H1 (cell line): ENCODE measurements at regions not wholly inside any gene's neighbourhood (a gene's known extent, or its start where the extent isn't known, plus 50 kb on each side); places are given as distances from the start of the nearest gene placed in this dataset.

Experiments
- CTCF ChIA-PET: fragments of 300-600 bp; sonication (Branson Sonifier 250); formaldehyde crosslinking; loops from one replicate; lab custom pipeline; 2021; ENCODE audit not compliant: partially characterized antibody; lab: Charles Lee
- POLR2A ChIA-PET: fragments of 300-600 bp; sonication (Branson Sonifier 250); formaldehyde crosslinking; loops from one replicate; lab custom pipeline; 2021; ENCODE audit warnings: inconsistent platforms; ENCODE audit not compliant: partially characterized antibody; lab: Charles Lee
- DNase-seq, 2 experiments: peaks; one replicate each; pipeline versions ENCODE4 v3.0.0 to v3.0.0-alpha.2; 2010 to 2022; ENCODE audit warnings: low spot score in 2 of 2, low read depth in 1 of 2, mixed read lengths in 1 of 2
- FAIRE-seq: peaks from 2 replicates; lab custom pipeline; 2011; peaks lifted over from hg19 to GRCh38; lab: Jason Lieb, UNC
- H2AFZ ChIP-seq: 2 replicates; pipeline ENCODE4 v1.8.1; 2012; ENCODE audit warnings: low read length, inconsistent platforms
- H2AK5ac ChIP-seq: 2 replicates; pipeline ENCODE4 v1.6.1; 2013; ENCODE audit warnings: low read depth, low read length
- H2BK120ac ChIP-seq: replicated peaks from 2 replicates; pipeline ENCODE3; 2013; ENCODE audit warnings: low read depth, low read length, inconsistent platforms
- H2BK12ac ChIP-seq: 2 replicates; pipeline ENCODE4 v1.6.1; 2013; ENCODE audit warnings: low read depth, low read length
- H2BK15ac ChIP-seq: 2 replicates; pipeline ENCODE4 v1.6.1; 2013; ENCODE audit warnings: low read length
- H2BK20ac ChIP-seq: 2 replicates; pipeline ENCODE4 v1.6.1; 2013; ENCODE audit warnings: low read length
- H2BK5ac ChIP-seq: 2 replicates; pipeline ENCODE4 v1.6.1; 2013; ENCODE audit warnings: low read depth, low read length
- H3K14ac ChIP-seq: 2 replicates; pipeline ENCODE4 v1.6.1; 2013; ENCODE audit warnings: inconsistent platforms; ENCODE audit not compliant: insufficient read length
- H3K18ac ChIP-seq: 2 replicates; pipeline ENCODE4 v1.6.1; 2013; ENCODE audit warnings: low read length; ENCODE audit errors: extremely low read depth
- H3K23ac ChIP-seq: 2 replicates; pipeline ENCODE4 v1.6.1; 2013; ENCODE audit warnings: inconsistent platforms; ENCODE audit not compliant: insufficient read length
- H3K23me2 ChIP-seq: 2 replicates; pipeline ENCODE4 v1.6.1; 2013; ENCODE audit warnings: low read depth, low read length
- H3K27ac ChIP-seq: 2 replicates; pipeline ENCODE4 v1.6.1; 2011; ENCODE audit warnings: low read depth, low read length, inconsistent platforms
- H3K27me3 ChIP-seq, 4 experiments: replicated peaks in 1 of 4; 1 replicate in 1 of 4; 2 replicates in 3 of 4; pipeline versions ENCODE4 v1.6.1 to v1.8.1; 2011 to 2013; ENCODE audit warnings: low read length in 3 of 4, mild to moderate bottlenecking in 3 of 4, inconsistent platforms in 2 of 4, mixed read lengths in 2 of 4, moderate library complexity in 1 of 4; ENCODE audit not compliant: control insufficient read depth in 3 of 4, insufficient read depth in 3 of 4; ENCODE audit errors: extremely low read depth in 1 of 4
- H3K36me3 ChIP-seq, 4 experiments: 2 replicates each; pipeline versions ENCODE4 v1.6.1 to v1.8.1; 2011 to 2013; ENCODE audit warnings: mild to moderate bottlenecking in 4 of 4, low read length in 3 of 4, moderate library complexity in 2 of 4, control low read depth in 1 of 4, inconsistent platforms in 1 of 4; ENCODE audit not compliant: insufficient read depth in 4 of 4, control insufficient read depth in 2 of 4
- H3K4ac ChIP-seq: replicated peaks from 2 replicates; pipeline ENCODE3; 2013; ENCODE audit warnings: low read length, low read depth, mixed read lengths, inconsistent platforms; ENCODE audit not compliant: insufficient read length
- H3K4me1 ChIP-seq, 4 experiments: replicated peaks in 1 of 4; 1 replicate in 1 of 4; 2 replicates in 3 of 4; pipeline versions ENCODE4 v1.6.1 to v1.8.1; 2011 to 2013; ENCODE audit warnings: low read length in 3 of 4, inconsistent platforms in 2 of 4, mixed read lengths in 1 of 4; ENCODE audit not compliant: insufficient read depth in 4 of 4, control insufficient read depth in 3 of 4
- H3K4me2 ChIP-seq, 2 experiments: 2 replicates each; pipeline versions ENCODE4 v1.6.1 to v1.8.1; 2011 to 2013; ENCODE audit warnings: low read depth in 2 of 2, low read length in 2 of 2, control low read depth in 1 of 2, inconsistent platforms in 1 of 2, mild to moderate bottlenecking in 1 of 2; ENCODE audit not compliant: insufficient read depth in 1 of 2
- H3K4me3 ChIP-seq, 4 experiments: fragments of 200-600, 300-600 bp in 1 of 4; sonication (generic), shearing (Covaris generic), sonication (Bioruptor Twin) in 1 of 4; 2 replicates each; pipeline versions ENCODE4 v1.5.1 to v1.8.1; 2011 to 2016; ENCODE audit warnings: low read length in 4 of 4, low read depth in 3 of 4, control low read depth in 2 of 4, inconsistent platforms in 2 of 4, mild to moderate bottlenecking in 2 of 4, mixed read lengths in 1 of 4, moderate library complexity in 1 of 4; ENCODE audit not compliant: insufficient read depth in 2 of 4; ENCODE audit errors: extremely low read depth in 1 of 4
- H3K56ac ChIP-seq: replicated peaks from 2 replicates; pipeline ENCODE3; 2013; ENCODE audit warnings: low read depth, mild to moderate bottlenecking, mixed read lengths, low read length, inconsistent platforms; ENCODE audit not compliant: insufficient read length
- H3K79me1 ChIP-seq: 2 replicates; pipeline ENCODE4 v1.6.1; 2013; ENCODE audit warnings: low read depth, low read length, control low read depth
- H3K79me2 ChIP-seq, 2 experiments: 2 replicates each; pipeline versions ENCODE4 v1.6.1 to v1.8.1; 2012 to 2013; ENCODE audit warnings: low read length in 2 of 2, mild to moderate bottlenecking in 2 of 2, inconsistent platforms in 1 of 2; ENCODE audit not compliant: insufficient read depth in 2 of 2, control insufficient read depth in 1 of 2
- H3K9ac ChIP-seq, 4 experiments: replicated peaks in 1 of 4; 1 replicate in 1 of 4; 2 replicates in 3 of 4; pipeline versions ENCODE4 v1.6.1 to v1.8.1; 2011 to 2013; ENCODE audit warnings: low read depth in 3 of 4, low read length in 3 of 4, control low read depth in 2 of 4, mild to moderate bottlenecking in 2 of 4, moderate library complexity in 2 of 4, inconsistent platforms in 1 of 4; ENCODE audit errors: extremely low read depth in 1 of 4
- H3K9me3 ChIP-seq, 2 experiments: 2 replicates each; pipeline versions ENCODE4 v1.6.1 to v1.8.1; 2012 to 2013; ENCODE audit warnings: mild to moderate bottlenecking in 2 of 2, moderate library complexity in 2 of 2, control low read depth in 1 of 2, inconsistent platforms in 1 of 2, low read depth in 1 of 2, low read length in 1 of 2, mixed read lengths in 1 of 2; ENCODE audit not compliant: insufficient read depth in 2 of 2
- H4K20me1 ChIP-seq, 2 experiments: replicated peaks in 1 of 2; 2 replicates each; pipeline versions ENCODE3 to v1.8.1; 2011 to 2013; ENCODE audit warnings: inconsistent platforms in 2 of 2, low read length in 2 of 2, mild to moderate bottlenecking in 1 of 2; ENCODE audit not compliant: insufficient read depth in 2 of 2, control insufficient read depth in 1 of 2
- H4K5ac ChIP-seq: 2 replicates; pipeline ENCODE4 v1.6.1; 2013; ENCODE audit warnings: low read length, low read depth, mixed read lengths, inconsistent platforms; ENCODE audit not compliant: insufficient read length
- H4K8ac ChIP-seq: 2 replicates; pipeline ENCODE4 v1.8.0; 2013; ENCODE audit warnings: mild to moderate bottlenecking, moderate library complexity, low read length, inconsistent platforms; ENCODE audit not compliant: insufficient read depth; ENCODE audit errors: extremely low read depth
- H4K91ac ChIP-seq: replicated peaks from 2 replicates; pipeline ENCODE3; 2013; ENCODE audit warnings: low read length, mixed read lengths, inconsistent platforms; ENCODE audit not compliant: insufficient read length
- BCL11A ChIP-seq, 2 experiments: IDR thresholded peaks; one replicate each; pipeline ENCODE4 v1.6.1; 2011; ENCODE audit warnings: low read depth in 2 of 2, low read length in 2 of 2, mild to moderate bottlenecking in 2 of 2
- CHD1 ChIP-seq: IDR thresholded peaks from 2 replicates; pipeline ENCODE4 v1.6.1; 2012; ENCODE audit warnings: low read depth, low read length, improper control_type of control experiment
- GABPA ChIP-seq: IDR thresholded peaks from 2 replicates; pipeline ENCODE4 v1.6.1; 2011; ENCODE audit warnings: mild to moderate bottlenecking, low read length, moderate library complexity, borderline replicate concordance; ENCODE audit not compliant: insufficient read depth
- POU5F1 ChIP-seq: IDR thresholded peaks from 2 replicates; pipeline ENCODE4 v1.6.1; 2011; ENCODE audit warnings: low read depth, mild to moderate bottlenecking, low read length, moderate library complexity
- WGBS, 2 experiments: shearing (Covaris generic) in 1 of 2; methylation state at CpG; one replicate each; pipeline versions ENCODE4 v1.1.6 to v1.1.7; 2013 to 2015; ENCODE audit warnings: low lambda C conversion rate in 2 of 2, mixed read lengths in 2 of 2, inconsistent platforms in 1 of 2, low coverage in 1 of 2, missing lambda C conversion rate in 1 of 2; ENCODE audit not compliant: insufficient replicate concordance in 2 of 2, insufficient coverage in 1 of 2, insufficient read length in 1 of 2; ENCODE audit errors: extremely low coverage in 1 of 2, missing lambda C conversion rate in 1 of 2; 5-methylcytosine and 5-hydroxymethylcytosine counted together
- TF ChIP-seq, protein P1 (sequence below): IDR thresholded peaks from 2 replicates; pipeline ENCODE4 v1.6.1; 2012; ENCODE audit warnings: low read length, inconsistent platforms

GRCh38 chr4:10212400-10212799, 95.8 kb upstream of the WDR1 start:
- Histone ChIP-seq H4K8ac (no peak overlapping the region), H3K27ac (no peak overlapping the region), H3K18ac (no peak overlapping the region)
- TF ChIP-seq, protein P1, sequence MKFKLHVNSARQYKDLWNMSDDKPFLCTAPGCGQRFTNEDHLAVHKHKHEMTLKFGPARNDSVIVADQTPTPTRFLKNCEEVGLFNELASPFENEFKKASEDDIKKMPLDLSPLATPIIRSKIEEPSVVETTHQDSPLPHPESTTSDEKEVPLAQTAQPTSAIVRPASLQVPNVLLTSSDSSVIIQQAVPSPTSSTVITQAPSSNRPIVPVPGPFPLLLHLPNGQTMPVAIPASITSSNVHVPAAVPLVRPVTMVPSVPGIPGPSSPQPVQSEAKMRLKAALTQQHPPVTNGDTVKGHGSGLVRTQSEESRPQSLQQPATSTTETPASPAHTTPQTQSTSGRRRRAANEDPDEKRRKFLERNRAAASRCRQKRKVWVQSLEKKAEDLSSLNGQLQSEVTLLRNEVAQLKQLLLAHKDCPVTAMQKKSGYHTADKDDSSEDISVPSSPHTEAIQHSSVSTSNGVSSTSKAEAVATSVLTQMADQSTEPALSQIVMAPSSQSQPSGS: no peak
- TF ChIP-seq BCL11A (IDR thresholded peaks at IDR 0.05; ENCODE audit: low read depth in 2 of 2, low read length in 2 of 2) (no peak), POU5F1 (no peak), GABPA (no peak), CHD1 (no peak)
- TF ChIP-seq, all 59 proteins: peak for 0
- Histone ChIP-seq H3K9me3 (no peaks in the 10 kb centered on the region), H3K4me1 (no peaks in the 10 kb centered on the region), H2BK15ac (no peak overlapping the region), H3K4ac (no peak overlapping the region), H4K91ac (no peak overlapping the region), H2BK12ac (no peak overlapping the region), H3K9ac (no peak overlapping the region), H3K79me2 (no peaks in the 10 kb centered on the region), H3K14ac (no peak overlapping the region), H4K20me1 (no peaks in the 10 kb centered on the region), H3K27me3 (no peaks in the 10 kb centered on the region), H3K56ac (no peak overlapping the region), H3K4me2 (no peak overlapping the region), H2BK20ac (no peak overlapping the region), H3K4me3 (no peak overlapping the region), H4K5ac (no peak overlapping the region), H3K23me2 (no peaks in the 10 kb centered on the region), H2BK120ac (no peak overlapping the region), H3K36me3 (no peaks in the 10 kb centered on the region), H2BK5ac (no peak overlapping the region), H2AK5ac (no peak overlapping the region), H3K23ac (no peak overlapping the region), H2AFZ (no peak overlapping the region), H3K79me1 (no peaks in the 10 kb centered on the region)
- DNase-seq (no peak), FAIRE-seq (no peak)
- WGBS, 2 experiments: 100% methylated on average over 2 of the region's 2 CpGs; no CpG with 5 or more reads in 1 of the 2 experiments
- ChIA-PET CTCF (no interaction called here), POLR2A (no interaction called here)
